ENCODE measurements at regions not wholly inside any gene's neighbourhood (a gene's known extent, or its start where the extent isn't known, plus 50 kb on each side); places are given as distances from the start of the nearest gene placed in this dataset.

GRCh38 chr4:177861551-177862094 lies 419.4 kb upstream of the AGA start:
- H3K9ac ChIP-seq (ENCODE audit: low read length in 3 of 3): no peak overlapping the region
- H3K27ac ChIP-seq (ENCODE audit: low read depth in 2 of 2, low read length in 2 of 2): no peak overlapping the region
- FAIRE-seq: no peak
- peaks cover 0 to 2% (median 0%) of the 10 kb centered on the region in 3 donors for H3K9me3 ChIP-seq (ENCODE audit: control insufficient read depth in 2 of 3, insufficient read depth in 1 of 3, low read length in 3 of 3)
- intact Hi-C loops (cut with DNase I): no loop called here
- peak in 1 of 5 donors; percentile 61 for DNase-seq
- H3K36me3 ChIP-seq (ENCODE audit: control insufficient read depth in 2 of 3, insufficient read depth in 3 of 3, low read length in 3 of 3): no peaks in the 10 kb centered on the region
- TF ChIP-seq CTCF (IDR thresholded peaks at IDR 0.05; ENCODE audit: borderline replicate concordance, extremely low read depth, insufficient read depth): no peak
- no peak overlapping the region for H3K4me3 ChIP-seq (ENCODE audit: low read length in 3 of 3)
- H3K27me3 ChIP-seq (ENCODE audit: control insufficient read depth, insufficient read depth, low read length): no peaks in the 10 kb centered on the region
- H3K4me1 ChIP-seq (ENCODE audit: control insufficient read depth in 2 of 3, insufficient read depth in 2 of 3, low read depth in 1 of 3, low read length in 3 of 3): no peaks in the 10 kb centered on the region

GRCh38 chr4:177862541-177863176 lies 420.4 kb upstream of the AGA start:
- FAIRE-seq: no peak
- DNase-seq: peak in 1 of 5 donors; percentile 46

GRCh38 chr4:177879851-177880250 lies 437.6 kb upstream of the AGA start:
- Histone ChIP-seq H3K27ac (ENCODE audit: low read depth in 2 of 2, low read length in 2 of 2) (no peak overlapping the region), H3K9me3 (ENCODE audit: control insufficient read depth in 2 of 3, insufficient read depth in 1 of 3, low read length in 3 of 3) (no peaks in the 10 kb centered on the region), H3K4me3 (ENCODE audit: low read length in 3 of 3) (no peak overlapping the region), H3K27me3 (ENCODE audit: control insufficient read depth, insufficient read depth, low read length) (no peaks in the 10 kb centered on the region), H3K9ac (ENCODE audit: low read length in 3 of 3) (no peak overlapping the region), H3K36me3 (ENCODE audit: control insufficient read depth in 2 of 3, insufficient read depth in 3 of 3, low read length in 3 of 3) (no peaks in the 10 kb centered on the region), H3K4me1 (ENCODE audit: control insufficient read depth in 2 of 3, insufficient read depth in 2 of 3, low read depth in 1 of 3, low read length in 3 of 3) (no peaks in the 10 kb centered on the region)
- intact Hi-C loops (cut with DNase I): no loop called here
- DNase-seq (no peak), FAIRE-seq (no peak)
- no peak for TF ChIP-seq CTCF (IDR thresholded peaks at IDR 0.05; ENCODE audit: borderline replicate concordance, extremely low read depth, insufficient read depth)

More at GRCh38 chr4:177862541-177863176, 420.4 kb upstream of the AGA start:
- no peak overlapping the region for H3K9ac ChIP-seq (ENCODE audit: low read length in 3 of 3)
- H3K27me3 ChIP-seq (ENCODE audit: control insufficient read depth, insufficient read depth, low read length): no peaks in the 10 kb centered on the region
- H3K27ac ChIP-seq (ENCODE audit: low read depth in 2 of 2, low read length in 2 of 2): no peak overlapping the region
- intact Hi-C loops (cut with DNase I): no loop called here
- TF ChIP-seq CTCF (IDR thresholded peaks at IDR 0.05; ENCODE audit: borderline replicate concordance, extremely low read depth, insufficient read depth): no peak
- no peaks in the 10 kb centered on the region for H3K36me3 ChIP-seq (ENCODE audit: control insufficient read depth in 2 of 3, insufficient read depth in 3 of 3, low read length in 3 of 3)
- peaks cover 0 to 2% (median 0%) of the 10 kb centered on the region in 3 donors for H3K9me3 ChIP-seq (ENCODE audit: control insufficient read depth in 2 of 3, insufficient read depth in 1 of 3, low read length in 3 of 3)
- no peak overlapping the region for H3K4me3 ChIP-seq (ENCODE audit: low read length in 3 of 3)
- no peaks in the 10 kb centered on the region for H3K4me1 ChIP-seq (ENCODE audit: control insufficient read depth in 2 of 3, insufficient read depth in 2 of 3, low read depth in 1 of 3, low read length in 3 of 3)

All from kidney (tissue), 13 donors.